OCI-LY7 (cell line): ENCODE measurements at regions not wholly inside any gene's neighbourhood (a gene's known extent, or its start where the extent isn't known, plus 50 kb on each side); places are given as distances from the start of the nearest gene placed in this dataset.

Source experiments
- EZH2phosphoT487 ChIP-seq: fragments of 200-600 bp; sonication (generic); IDR thresholded peaks from 2 replicates; pipeline ENCODE4 v1.6.1; 2018; ENCODE audit warnings: low read depth, borderline replicate concordance, mild to moderate bottlenecking, mixed run types, antibody characterized with exemption, low read length, moderate library complexity, mixed read lengths
- TF ChIP-seq, protein P1 (sequence below): fragments of 200-600 bp; sonication (generic); conservative IDR thresholded peaks from 2 replicates; pipeline ENCODE4 v1.5.1; 2014; ENCODE audit warnings: mild to moderate bottlenecking, antibody characterized with exemption, low read length, moderate library complexity, mixed read lengths

DNA sequence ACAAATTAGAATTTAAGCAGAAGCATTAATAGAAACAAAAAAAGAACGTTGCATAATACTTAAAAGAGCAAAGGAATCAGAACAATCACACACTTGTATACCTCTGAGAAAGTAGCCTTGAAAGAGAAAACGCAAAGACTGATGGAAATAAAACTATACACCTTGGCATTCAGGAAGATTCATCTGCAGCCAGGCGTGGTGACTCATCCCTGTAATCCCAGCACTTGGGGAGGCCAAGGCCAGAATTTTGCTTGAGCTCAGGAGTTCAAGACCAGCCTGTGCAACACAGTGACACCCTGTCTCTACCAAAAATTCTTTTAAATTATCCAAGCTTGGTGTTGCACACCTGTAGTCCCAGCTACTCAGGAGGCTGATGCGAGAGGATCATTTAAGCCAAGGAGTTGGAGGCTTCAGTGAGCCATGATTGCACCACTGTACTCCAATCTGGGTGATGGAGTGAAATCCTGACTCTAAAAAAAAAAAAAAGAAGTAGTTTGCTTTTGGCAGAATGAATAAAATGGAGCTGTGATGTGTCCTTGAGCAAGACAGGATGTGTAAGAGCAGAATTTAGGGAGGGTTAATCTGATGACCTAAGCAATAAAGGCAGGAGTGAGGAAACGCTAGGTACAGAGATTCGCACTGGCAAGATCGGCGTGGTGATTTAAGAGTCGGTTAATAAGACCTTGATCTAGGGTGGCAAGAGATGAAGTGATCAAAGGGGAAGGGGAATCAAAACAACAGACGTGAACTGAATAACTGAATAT, 75.8 kb upstream of the NRP1 start:
- TF ChIP-seq EZH2phosphoT487 = no peak
- TF ChIP-seq, protein P1, sequence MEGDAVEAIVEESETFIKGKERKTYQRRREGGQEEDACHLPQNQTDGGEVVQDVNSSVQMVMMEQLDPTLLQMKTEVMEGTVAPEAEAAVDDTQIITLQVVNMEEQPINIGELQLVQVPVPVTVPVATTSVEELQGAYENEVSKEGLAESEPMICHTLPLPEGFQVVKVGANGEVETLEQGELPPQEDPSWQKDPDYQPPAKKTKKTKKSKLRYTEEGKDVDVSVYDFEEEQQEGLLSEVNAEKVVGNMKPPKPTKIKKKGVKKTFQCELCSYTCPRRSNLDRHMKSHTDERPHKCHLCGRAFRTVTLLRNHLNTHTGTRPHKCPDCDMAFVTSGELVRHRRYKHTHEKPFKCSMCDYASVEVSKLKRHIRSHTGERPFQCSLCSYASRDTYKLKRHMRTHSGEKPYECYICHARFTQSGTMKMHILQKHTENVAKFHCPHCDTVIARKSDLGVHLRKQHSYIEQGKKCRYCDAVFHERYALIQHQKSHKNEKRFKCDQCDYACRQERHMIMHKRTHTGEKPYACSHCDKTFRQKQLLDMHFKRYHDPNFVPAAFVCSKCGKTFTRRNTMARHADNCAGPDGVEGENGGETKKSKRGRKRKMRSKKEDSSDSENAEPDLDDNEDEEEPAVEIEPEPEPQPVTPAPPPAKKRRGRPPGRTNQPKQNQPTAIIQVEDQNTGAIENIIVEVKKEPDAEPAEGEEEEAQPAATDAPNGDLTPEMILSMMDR = no peak
